NT2/D1 (cell line): ENCODE measurements at regions not wholly inside any gene's neighbourhood (a gene's known extent, or its start where the extent isn't known, plus 50 kb on each side); places are given as distances from the start of the nearest gene placed in this dataset.

ENCODE experiments used
- SUZ12 ChIP-seq: IDR thresholded peaks from 2 replicates; pipeline ENCODE4 v1.6.1; 2011; ENCODE audit not compliant: insufficient read length, insufficient read depth; ENCODE audit errors: extremely low read depth
- YY1 ChIP-seq: IDR thresholded peaks from 2 replicates; pipeline ENCODE4 v1.6.1; 2011; ENCODE audit not compliant: insufficient read length, insufficient read depth
- ZNF274 ChIP-seq: IDR thresholded peaks from 2 replicates; pipeline ENCODE4 v1.6.1; 2011; ENCODE audit warnings: mild to moderate bottlenecking, low read depth, low read length

DNA sequence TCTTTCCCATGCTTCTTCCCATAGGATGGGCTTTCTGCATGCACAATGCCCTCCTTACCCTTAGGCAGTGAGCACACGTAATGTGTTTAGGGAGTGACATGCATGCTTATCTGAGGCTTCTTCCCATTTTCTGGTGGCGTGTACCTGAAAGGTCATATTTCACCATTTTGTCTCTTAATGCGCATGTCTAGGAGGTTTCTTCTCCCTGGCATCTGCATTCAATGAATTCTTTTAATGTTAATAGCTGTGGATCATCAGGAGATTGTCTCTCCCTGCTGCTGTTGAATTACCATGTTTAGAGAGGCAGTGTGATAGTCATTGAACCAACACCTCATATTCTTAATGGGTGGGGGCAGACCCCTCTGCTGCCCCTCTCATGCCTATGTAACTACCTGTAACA, 205.6 kb upstream of the SGO1 start:
- TF ChIP-seq ZNF274 (no peak), SUZ12 (no peak), YY1 (no peak)
